ENCODE measurements at regions not wholly inside any gene's neighbourhood (a gene's known extent, or its start where the extent isn't known, plus 50 kb on each side); places are given as distances from the start of the nearest gene placed in this dataset.

GRCh38 chr4:14640476-14640875 is 361.8 kb upstream of the CPEB2 start:
- Histone ChIP-seq H3K79me2 (ENCODE audit: low read length) (no peaks in the 10 kb centered on the region), H3K27me3 (ENCODE audit: low read length) (no peaks in the 10 kb centered on the region), H2AFZ (ENCODE audit: low read length) (no peak overlapping the region), H3K36me3 (ENCODE audit: low read depth, low read length) (no peaks in the 10 kb centered on the region), H3K4me1 (ENCODE audit: insufficient read depth, low read length) (no peaks in the 10 kb centered on the region), H4K20me1 (ENCODE audit: low read length) (no peaks in the 10 kb centered on the region), H3K4me3 (ENCODE audit: low read length) (no peak overlapping the region), H3K9me3 (ENCODE audit: low read length) (no peaks in the 10 kb centered on the region), H3K9me2 (replicated peaks; ENCODE audit: low read length) (no peaks in the 10 kb centered on the region), H3F3A (ENCODE audit: low read length, unreplicated experiment) (no peaks in the 10 kb centered on the region), H3K9ac (ENCODE audit: low read length) (no peak overlapping the region), H3K4me2 (ENCODE audit: low read length) (no peak overlapping the region), H3K27ac (ENCODE audit: low read length) (no peak overlapping the region)
- DNase-seq (no peak), ATAC-seq (no peak)
- TF ChIP-seq EZH2 (IDR thresholded peaks at IDR 0.05; ENCODE audit: low read length, unreplicated experiment) (no peak), EZH2phosphoT487 (IDR thresholded peaks at IDR 0.05; ENCODE audit: borderline replicate concordance, low read length) (no peak), CTCF (conservative IDR thresholded peaks at IDR 0.05; ENCODE audit: low read depth, low read length) (no peak)
- intact Hi-C loops (cut with micrococcal nuclease) = no loop called here
- ChIA-PET CTCF (no interaction called here), POLR2A (ENCODE audit: unreplicated experiment) (no interaction called here)
- BruUV-seq (replicated peaks) = no TSS peak

DNA sequence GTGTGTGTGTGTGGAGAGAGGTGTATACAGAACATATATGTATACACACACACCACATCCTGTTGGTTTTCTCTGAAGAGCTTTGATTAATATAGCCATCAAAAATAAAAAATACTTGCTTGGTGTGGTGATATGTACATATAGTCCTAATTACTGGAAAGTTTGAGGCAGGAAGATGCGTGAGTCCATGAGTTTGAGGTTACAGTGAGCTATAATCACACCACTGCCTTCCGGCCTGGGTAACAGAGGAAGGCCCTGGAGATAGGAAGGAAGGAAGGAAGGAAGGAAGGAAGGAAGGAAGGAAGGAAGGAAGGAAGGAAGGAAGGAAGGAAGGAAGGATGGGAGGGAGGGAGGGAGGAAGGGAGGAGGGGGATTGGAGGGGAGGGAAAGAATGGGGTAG is 360.4 kb upstream of the CPEB2 start:
- Histone ChIP-seq H3K4me1 (ENCODE audit: insufficient read depth, low read length) (peaks cover 2% of the 10 kb centered on the region; the same call in 1 of the 2 replicates), H2AFZ (ENCODE audit: low read length) (no peak overlapping the region), H3K27ac (ENCODE audit: low read length) (no peak overlapping the region), H3F3A (ENCODE audit: low read length, unreplicated experiment) (no peaks in the 10 kb centered on the region), H3K36me3 (ENCODE audit: low read depth, low read length) (no peaks in the 10 kb centered on the region), H3K4me3 (ENCODE audit: low read length) (no peak overlapping the region), H3K4me2 (ENCODE audit: low read length) (no peak overlapping the region), H4K20me1 (ENCODE audit: low read length) (no peaks in the 10 kb centered on the region), H3K9me2 (replicated peaks; ENCODE audit: low read length) (no peaks in the 10 kb centered on the region), H3K79me2 (ENCODE audit: low read length) (no peaks in the 10 kb centered on the region), H3K27me3 (ENCODE audit: low read length) (no peaks in the 10 kb centered on the region), H3K9me3 (ENCODE audit: low read length) (no peaks in the 10 kb centered on the region), H3K9ac (ENCODE audit: low read length) (no peak overlapping the region)
- ChIA-PET CTCF (no interaction called here), POLR2A (ENCODE audit: unreplicated experiment) (no interaction called here)
- no peak for DNase-seq
- intact Hi-C loops (cut with micrococcal nuclease) = no loop called here
- no peak for ATAC-seq
- TF ChIP-seq CTCF (conservative IDR thresholded peaks at IDR 0.05; ENCODE audit: low read depth, low read length) = no peak
- no peak for TF ChIP-seq EZH2phosphoT487 (IDR thresholded peaks at IDR 0.05; ENCODE audit: borderline replicate concordance, low read length)
- no peak for TF ChIP-seq EZH2 (IDR thresholded peaks at IDR 0.05; ENCODE audit: low read length, unreplicated experiment)
- no TSS peak for BruUV-seq (replicated peaks)

GRCh38 chr4:14644580-14645282 is 357.6 kb upstream of the CPEB2 start:
- ATAC-seq = no peak
- Histone ChIP-seq H3K27me3 (ENCODE audit: low read length) (no peaks in the 10 kb centered on the region), H3K4me3 (ENCODE audit: low read length) (no peak overlapping the region), H3K27ac (ENCODE audit: low read length) (no peak overlapping the region), H3K4me2 (ENCODE audit: low read length) (no peak overlapping the region), H3K36me3 (ENCODE audit: low read depth, low read length) (no peaks in the 10 kb centered on the region), H3F3A (ENCODE audit: low read length, unreplicated experiment) (no peaks in the 10 kb centered on the region), H3K9me3 (ENCODE audit: low read length) (no peaks in the 10 kb centered on the region), H3K4me1 (ENCODE audit: insufficient read depth, low read length) (peaks cover 9% of the 10 kb centered on the region), H3K79me2 (ENCODE audit: low read length) (no peaks in the 10 kb centered on the region), H2AFZ (ENCODE audit: low read length) (no peak overlapping the region), H3K9ac (ENCODE audit: low read length) (no peak overlapping the region), H3K9me2 (replicated peaks; ENCODE audit: low read length) (no peaks in the 10 kb centered on the region), H4K20me1 (ENCODE audit: low read length) (no peaks in the 10 kb centered on the region)
- TF ChIP-seq CTCF (conservative IDR thresholded peaks at IDR 0.05; ENCODE audit: low read depth, low read length) (no peak), EZH2 (IDR thresholded peaks at IDR 0.05; ENCODE audit: low read length, unreplicated experiment) (no peak), EZH2phosphoT487 (IDR thresholded peaks at IDR 0.05; ENCODE audit: borderline replicate concordance, low read length) (no peak)
- ChIA-PET POLR2A (ENCODE audit: unreplicated experiment) (no interaction called here), CTCF (no interaction called here)
- BruUV-seq (replicated peaks) = no TSS peak
- DNase-seq = no peak
- intact Hi-C loops (cut with micrococcal nuclease) = no loop called here
